H1 (cell line): ENCODE measurements at regions not wholly inside any gene's neighbourhood (a gene's known extent, or its start where the extent isn't known, plus 50 kb on each side); places are given as distances from the start of the nearest gene placed in this dataset.

Source experiments
- JUND ChIP-seq: IDR thresholded peaks from 2 replicates; pipeline ENCODE4 v1.6.1; 2011; ENCODE audit warnings: mild to moderate bottlenecking, improper control_type of control experiment, low read length
- RAD21 ChIP-seq, 2 experiments: IDR thresholded peaks in 1 of 2; conservative IDR thresholded peaks in 1 of 2; 2 replicates each; pipeline ENCODE4 v1.6.1; 2011; ENCODE audit warnings: low read depth in 2 of 2, low read length in 2 of 2, improper control_type of control experiment in 1 of 2, inconsistent platforms in 1 of 2, mild to moderate bottlenecking in 1 of 2, moderate library complexity in 1 of 2

GRCh38 chr2:226364217-226364616, 435.4 kb downstream of the IRS1 start:
- TF ChIP-seq RAD21 (IDR thresholded peaks at IDR 0.05 in 1 of 2, conservative IDR thresholded peaks at IDR 0.05 in 1 of 2; ENCODE audit: low read depth in 2 of 2, low read length in 2 of 2) (no peak), JUND (no peak)
